ENCODE measurements at regions not wholly inside any gene's neighbourhood (a gene's known extent, or its start where the extent isn't known, plus 50 kb on each side); places are given as distances from the start of the nearest gene placed in this dataset.
"Not testable (repeated sequence)": the region's sequence is repeated elsewhere in the genome, so short reads cannot be mapped to it uniquely, and the experiment has no call there.

GRCh38 chr22:10777733-10778132 is 4750.3 kb upstream of the OR11H1 start:
- DNase-seq; H3K27ac ChIP-seq (ENCODE audit: low read depth in 1 of 2, low read length in 1 of 2); H3K9ac ChIP-seq (ENCODE audit: insufficient read depth in 1 of 2, low read length in 2 of 2); H3K4me1 ChIP-seq (ENCODE audit: control insufficient read depth in 5 of 5, insufficient read depth in 5 of 5, low read length in 5 of 5); H3K27me3 ChIP-seq (ENCODE audit: control insufficient read depth in 3 of 3, insufficient read depth in 3 of 3, low read length in 2 of 3); H3K4me3 ChIP-seq; H3K36me3 ChIP-seq (ENCODE audit: control insufficient read depth in 4 of 4, insufficient read depth in 4 of 4, low read length in 4 of 4); ATAC-seq (ENCODE audit: insufficient read depth, low FRiP score): not testable (repeated sequence)
- WGBS, 2 donors: 78% methylated on average over 11 of the region's 11 CpGs
- H3K9me3 ChIP-seq (ENCODE audit: control insufficient read depth in 4 of 4, insufficient read depth in 3 of 4, low read length in 3 of 4): peaks cover 6 to 39% (median 12%) of the 10 kb centered on the region in 4 donors

- no peak for ATAC-seq (ENCODE audit: insufficient read depth, low FRiP score)
- 47 to 51% methylated on average over 8 of the region's 8 CpGs for WGBS, 2 donors
- DNase-seq: no peak
- H3K36me3 ChIP-seq (ENCODE audit: control insufficient read depth in 4 of 4, insufficient read depth in 4 of 4, low read length in 4 of 4): no peaks in the 10 kb centered on the region
- no peak for TF ChIP-seq CTCF (IDR thresholded peaks at IDR 0.05; ENCODE audit: control extremely low read depth, extremely low read depth)
- no peaks in the 10 kb centered on the region for H3K4me1 ChIP-seq (ENCODE audit: control insufficient read depth in 5 of 5, insufficient read depth in 5 of 5, low read length in 5 of 5)
- H3K27me3 ChIP-seq (ENCODE audit: control insufficient read depth in 3 of 3, insufficient read depth in 3 of 3, low read length in 2 of 3): no peaks in the 10 kb centered on the region
- no peak overlapping the region for H3K4me3 ChIP-seq
- H3K27ac ChIP-seq (ENCODE audit: low read depth in 1 of 2, low read length in 1 of 2): no peak overlapping the region
- peaks cover 6 to 37% (median 12%) of the 10 kb centered on the region in 4 donors for H3K9me3 ChIP-seq (ENCODE audit: control insufficient read depth in 4 of 4, insufficient read depth in 3 of 4, low read length in 3 of 4)
- no peak overlapping the region for H3K9ac ChIP-seq (ENCODE audit: insufficient read depth in 1 of 2, low read length in 2 of 2)
Measured at GRCh38 chr22:10778296-10778814, 4749.6 kb upstream of the OR11H1 start.

GRCh38 chr22:10779200-10779599 is 4748.8 kb upstream of the OR11H1 start:
- H3K4me3 ChIP-seq; DNase-seq; H3K9ac ChIP-seq (ENCODE audit: insufficient read depth in 1 of 2, low read length in 2 of 2); H3K27ac ChIP-seq (ENCODE audit: low read depth in 1 of 2, low read length in 1 of 2); ATAC-seq (ENCODE audit: insufficient read depth, low FRiP score); H3K27me3 ChIP-seq (ENCODE audit: control insufficient read depth in 3 of 3, insufficient read depth in 3 of 3, low read length in 2 of 3); H3K4me1 ChIP-seq (ENCODE audit: control insufficient read depth in 5 of 5, insufficient read depth in 5 of 5, low read length in 5 of 5); H3K36me3 ChIP-seq (ENCODE audit: control insufficient read depth in 4 of 4, insufficient read depth in 4 of 4, low read length in 4 of 4): not testable (repeated sequence)
- WGBS, 2 donors: 63 to 75% methylated on average over 6 of the region's 6 CpGs
- peaks cover 6 to 40% (median 13%) of the 10 kb centered on the region in 4 donors for H3K9me3 ChIP-seq (ENCODE audit: control insufficient read depth in 4 of 4, insufficient read depth in 3 of 4, low read length in 3 of 4)

GRCh38 chr22:10780281-10780680 is 4747.7 kb upstream of the OR11H1 start:
- ATAC-seq (ENCODE audit: insufficient read depth, low FRiP score) (no peak), DNase-seq (no peak)
- no peak overlapping the region for H3K4me3 ChIP-seq
- no peaks in the 10 kb centered on the region for H3K4me1 ChIP-seq (ENCODE audit: control insufficient read depth in 5 of 5, insufficient read depth in 5 of 5, low read length in 5 of 5)
- no peaks in the 10 kb centered on the region for H3K27me3 ChIP-seq (ENCODE audit: control insufficient read depth in 3 of 3, insufficient read depth in 3 of 3, low read length in 2 of 3)
- H3K27ac ChIP-seq (ENCODE audit: low read depth in 1 of 2, low read length in 1 of 2): no peak overlapping the region
- peaks cover 6 to 39% (median 14%) of the 10 kb centered on the region in 4 donors for H3K9me3 ChIP-seq (ENCODE audit: control insufficient read depth in 4 of 4, insufficient read depth in 3 of 4, low read length in 3 of 4)
- H3K9ac ChIP-seq (ENCODE audit: insufficient read depth in 1 of 2, low read length in 2 of 2): no peak overlapping the region
- 56 to 65% methylated on average over 8 of the region's 8 CpGs for WGBS, 2 donors
- no peak for TF ChIP-seq CTCF (IDR thresholded peaks at IDR 0.05; ENCODE audit: control extremely low read depth, extremely low read depth)
- H3K36me3 ChIP-seq (ENCODE audit: control insufficient read depth in 4 of 4, insufficient read depth in 4 of 4, low read length in 4 of 4): no peaks in the 10 kb centered on the region
